ENCODE measurements at regions not wholly inside any gene's neighbourhood (a gene's known extent, or its start where the extent isn't known, plus 50 kb on each side); places are given as distances from the start of the nearest gene placed in this dataset.
A peak's percentile ranks its signal among the peaks of the same experiment; 100 is the strongest.

DNA sequence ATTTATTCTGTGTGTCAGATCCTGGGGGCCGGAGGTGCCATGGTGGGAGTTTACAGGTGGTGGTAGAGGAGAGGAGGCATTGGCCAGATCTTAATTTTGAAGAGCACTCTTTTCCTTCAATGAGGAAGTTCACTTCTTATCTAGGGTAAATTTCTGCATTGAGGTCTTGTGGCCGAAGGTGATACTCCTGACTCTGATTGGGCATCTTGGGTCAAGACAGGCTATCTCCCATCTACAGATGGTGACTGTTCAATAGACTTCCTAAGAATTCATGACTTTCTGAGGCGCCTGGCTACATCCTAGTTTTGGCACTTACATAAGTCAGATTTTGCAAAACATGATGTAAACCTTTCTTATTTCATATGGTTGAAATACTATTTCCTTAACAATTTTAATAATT is 135.2 kb downstream of the SUCLA2 start:
- Histone ChIP-seq H3K4me3 (ENCODE audit: low read depth, low read length) (no peak overlapping the region), H3K27me3 (ENCODE audit: control insufficient read depth, insufficient read depth, low read length) (no peaks in the 10 kb centered on the region), H3K36me3 (ENCODE audit: control insufficient read depth, insufficient read depth, low read length) (no peaks in the 10 kb centered on the region)
- TF ChIP-seq CTCF (IDR thresholded peaks at IDR 0.05; ENCODE audit: insufficient read depth, low read length, severe bottlenecking) = no peak
- FAIRE-seq = no peak
- DNase-seq (ENCODE audit: low read depth) = no peak

DNA sequence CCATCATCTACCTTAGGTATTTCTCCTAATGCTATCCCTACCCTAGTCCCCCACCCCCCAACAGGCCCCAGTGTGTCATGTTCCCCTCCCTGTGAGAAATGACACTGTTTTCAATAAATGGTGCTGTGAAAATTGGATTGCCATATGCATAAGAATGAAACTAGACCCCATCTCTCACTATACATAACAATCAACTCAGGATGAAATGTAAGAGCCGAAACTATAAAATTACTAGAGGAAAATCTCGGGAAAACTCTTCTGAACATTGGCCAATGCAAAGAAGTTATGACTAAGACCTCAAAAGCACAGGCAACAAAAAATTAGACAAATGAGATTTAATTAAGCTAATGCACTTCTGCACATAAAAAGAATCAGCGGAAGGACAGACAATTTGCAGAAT is 138.2 kb downstream of the SUCLA2 start:
- no peak for FAIRE-seq

GRCh38 chr13:47859165-47859564 is 141.9 kb downstream of the SUCLA2 start:
- DNase-seq (ENCODE audit: low read depth) = no peak
- Histone ChIP-seq H3K27me3 (ENCODE audit: control insufficient read depth, insufficient read depth, low read length) (no peaks in the 10 kb centered on the region), H3K36me3 (ENCODE audit: control insufficient read depth, insufficient read depth, low read length) (no peaks in the 10 kb centered on the region), H3K4me3 (ENCODE audit: low read depth, low read length) (no peak overlapping the region)
- no peak for FAIRE-seq
- TF ChIP-seq CTCF (IDR thresholded peaks at IDR 0.05; ENCODE audit: insufficient read depth, low read length, severe bottlenecking) = no peak

More for the DNA sequence above, 138.2 kb downstream of the SUCLA2 start:
- Histone ChIP-seq H3K4me3 (ENCODE audit: low read depth, low read length) (no peak overlapping the region), H3K36me3 (ENCODE audit: control insufficient read depth, insufficient read depth, low read length) (no peaks in the 10 kb centered on the region), H3K27me3 (ENCODE audit: control insufficient read depth, insufficient read depth, low read length) (no peaks in the 10 kb centered on the region)
- TF ChIP-seq CTCF (IDR thresholded peaks at IDR 0.05; ENCODE audit: insufficient read depth, low read length, severe bottlenecking) = no peak
- DNase-seq (ENCODE audit: low read depth) = no peak

- DNase-seq (ENCODE audit: low read depth) = peak; percentile 38
- H3K36me3 ChIP-seq (ENCODE audit: control insufficient read depth, insufficient read depth, low read length) = no peaks in the 10 kb centered on the region
- FAIRE-seq = peak; percentile 47
- no peaks in the 10 kb centered on the region for H3K27me3 ChIP-seq (ENCODE audit: control insufficient read depth, insufficient read depth, low read length)
- H3K4me3 ChIP-seq (ENCODE audit: low read depth, low read length) = no peak overlapping the region
- TF ChIP-seq CTCF (IDR thresholded peaks at IDR 0.05; ENCODE audit: insufficient read depth, low read length, severe bottlenecking) = no peak
These were observed 142.7 kb downstream of the SUCLA2 start for GRCh38 chr13:47858042-47859025.

GRCh38 chr13:47853236-47853635 is 147.8 kb downstream of the SUCLA2 start:
- Histone ChIP-seq H3K36me3 (ENCODE audit: control insufficient read depth, insufficient read depth, low read length) (no peaks in the 10 kb centered on the region), H3K27me3 (ENCODE audit: control insufficient read depth, insufficient read depth, low read length) (no peaks in the 10 kb centered on the region), H3K4me3 (ENCODE audit: low read depth, low read length) (no peak overlapping the region)
- no peak for TF ChIP-seq CTCF (IDR thresholded peaks at IDR 0.05; ENCODE audit: insufficient read depth, low read length, severe bottlenecking)
- DNase-seq (ENCODE audit: low read depth) (no peak), FAIRE-seq (no peak)
